HuH-7.5 (cell line): ENCODE measurements at regions not wholly inside any gene's neighbourhood (a gene's known extent, or its start where the extent isn't known, plus 50 kb on each side); places are given as distances from the start of the nearest gene placed in this dataset.
"Not testable (repeated sequence)": the region's sequence is repeated elsewhere in the genome, so short reads cannot be mapped to it uniquely, and the experiment has no call there.

ENCODE experiments used
- DNase-seq: peaks from one replicate; pipeline ENCODE4 v3.0.0; 2011; ENCODE audit warnings: low spot score

- DNase-seq, result peak; percentile 61
Measured at GRCh38 chr13:24995225-24995804, 100.6 kb upstream of the PABPC3 start.

GRCh38 chr13:24997367-24997967 is 98.5 kb upstream of the PABPC3 start:
- DNase-seq, result no peak

- no peak for DNase-seq
Measured at GRCh38 chr13:24998433-24998832, 97.5 kb upstream of the PABPC3 start.

GRCh38 chr13:25001476-25002206 is 94.3 kb upstream of the PABPC3 start:
- no peak for DNase-seq

DNA sequence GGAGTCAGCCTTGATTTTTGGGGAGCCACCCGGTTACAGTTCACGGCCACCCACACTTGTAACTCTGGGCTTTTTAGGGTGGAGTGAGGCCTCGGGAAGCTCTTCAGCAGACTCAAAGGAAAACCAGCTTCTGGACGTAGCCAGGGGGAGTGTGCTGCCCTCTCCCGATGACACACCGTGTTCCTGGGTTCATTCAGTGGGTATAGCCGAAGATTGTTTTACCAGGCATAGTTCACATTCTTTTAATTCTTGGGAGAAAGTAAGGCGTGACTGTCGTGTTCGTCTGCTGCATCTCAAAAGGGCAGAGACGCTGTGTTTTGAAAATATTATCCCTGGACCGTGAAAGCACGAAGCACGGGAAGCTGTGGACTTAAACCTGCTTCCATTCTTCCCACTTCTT is 93.6 kb upstream of the PABPC3 start:
- DNase-seq, result not testable (repeated sequence)

GRCh38 chr13:25004489-25004888 is 91.4 kb upstream of the PABPC3 start:
- not testable (repeated sequence) for DNase-seq

GRCh38 chr13:25005050-25005497 is 90.9 kb upstream of the PABPC3 start:
- DNase-seq, result not testable (repeated sequence)

- DNase-seq, result not testable (repeated sequence)
Measured at GRCh38 chr13:25007389-25007788, 88.5 kb upstream of the PABPC3 start.

GRCh38 chr13:25014398-25014973 is 81.5 kb upstream of the PABPC3 start:
- DNase-seq, result not testable (repeated sequence)

DNA sequence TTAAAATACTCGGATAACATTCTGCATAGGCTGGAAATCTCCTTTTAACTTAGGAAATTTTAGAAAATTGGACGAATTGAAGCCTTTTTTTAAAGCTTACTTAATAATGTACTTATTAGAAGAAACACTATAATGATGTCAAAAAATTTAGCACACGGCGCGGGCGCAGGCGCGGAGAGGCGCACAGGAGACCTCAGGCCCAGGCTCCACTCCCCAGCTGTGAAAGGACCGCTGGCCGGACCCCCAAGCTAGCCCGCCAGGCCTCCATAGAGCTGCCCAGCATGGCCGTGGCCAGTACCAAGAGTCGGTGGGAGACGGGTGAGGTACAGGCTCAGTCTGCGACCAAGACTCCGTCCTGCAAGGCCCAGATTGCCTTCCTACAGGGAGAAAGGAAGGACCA is 78.8 kb upstream of the PABPC3 start:
- DNase-seq, result not testable (repeated sequence)

GRCh38 chr13:25017808-25018728 is 77.9 kb upstream of the PABPC3 start:
- not testable (repeated sequence) for DNase-seq

GRCh38 chr13:25018729-25019115 is 77.2 kb upstream of the PABPC3 start:
- no peak for DNase-seq

GRCh38 chr13:25019741-25020140 is 76.2 kb upstream of the PABPC3 start:
- DNase-seq, result not testable (repeated sequence)

DNA sequence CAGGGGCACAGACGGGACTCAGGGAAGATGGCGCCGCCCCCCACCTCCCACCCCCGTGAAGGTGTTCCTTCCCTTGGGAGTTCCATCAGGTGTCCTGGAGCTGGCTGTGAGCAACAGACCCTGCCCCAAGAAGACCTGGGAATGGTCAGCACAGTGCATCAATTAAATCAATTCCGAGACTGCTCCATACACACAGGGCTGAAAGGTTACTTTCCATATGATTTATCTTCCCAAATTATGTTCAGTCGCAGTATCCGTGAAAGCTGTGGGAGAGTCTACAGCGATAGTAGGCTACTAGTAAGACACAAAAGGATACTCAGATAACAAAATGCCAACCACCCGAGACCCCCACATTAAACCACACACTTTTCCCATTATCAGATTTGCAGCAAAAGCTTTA is 71.8 kb upstream of the PABPC3 start:
- DNase-seq, result no peak

DNA sequence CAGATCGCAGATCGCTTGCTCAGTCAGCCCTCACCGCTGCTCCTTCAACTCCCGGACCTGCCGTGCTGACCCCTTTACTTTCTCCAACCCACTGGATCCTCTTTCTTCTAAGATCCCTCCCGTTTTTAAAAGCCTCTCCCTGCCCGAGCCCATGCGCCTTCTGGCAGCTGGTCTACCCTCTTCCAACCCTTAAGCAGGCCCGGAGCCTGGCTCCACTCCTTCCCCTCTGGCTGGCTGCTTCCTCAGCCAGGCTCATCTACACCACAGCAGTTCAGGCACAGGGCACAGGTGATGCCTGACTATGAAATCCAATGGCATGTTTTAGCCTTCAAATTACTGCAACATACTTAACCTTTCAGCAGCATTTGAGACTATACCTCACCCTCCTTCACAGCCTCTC is 63.8 kb upstream of the PABPC3 start:
- no peak for DNase-seq

- DNase-seq, result no peak
Measured at GRCh38 chr13:25034173-25034572, 61.8 kb upstream of the PABPC3 start.

DNA sequence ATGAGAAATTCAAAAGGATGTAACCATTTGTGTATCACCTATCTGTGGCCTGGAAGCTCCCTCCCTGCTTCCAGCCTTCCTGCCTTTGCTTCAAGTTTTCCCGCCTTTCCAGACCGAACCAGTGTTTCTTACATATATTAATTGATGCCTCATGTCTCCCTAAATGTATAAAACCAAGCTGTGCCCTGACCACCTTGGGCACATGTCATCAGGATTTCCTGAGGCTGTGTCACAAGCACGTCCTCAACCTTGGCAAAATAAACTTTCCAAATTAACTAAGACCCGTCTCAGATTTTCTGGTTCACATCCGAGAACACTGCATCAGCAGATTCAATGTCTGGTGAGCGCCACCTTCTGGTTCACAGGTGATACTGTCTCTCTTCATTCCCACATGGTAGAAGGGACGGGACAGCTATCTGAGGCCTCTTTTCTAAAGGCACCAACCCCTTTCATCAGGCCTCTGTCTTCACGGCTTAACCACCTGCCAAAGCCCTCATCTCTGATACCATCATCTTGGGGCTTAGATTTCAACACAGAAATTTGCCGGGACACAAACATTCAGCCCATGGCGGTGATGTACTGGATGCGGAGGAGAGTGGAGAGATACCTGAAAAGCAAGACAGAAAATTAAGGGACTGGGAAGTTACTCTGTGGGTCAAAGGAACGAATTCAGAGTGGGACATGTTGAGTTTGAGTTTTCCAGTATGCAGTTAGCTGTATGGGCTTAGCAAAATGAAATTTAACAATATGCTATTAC is 58.7 kb upstream of the PABPC3 start:
- DNase-seq, result peak; percentile 43

DNA sequence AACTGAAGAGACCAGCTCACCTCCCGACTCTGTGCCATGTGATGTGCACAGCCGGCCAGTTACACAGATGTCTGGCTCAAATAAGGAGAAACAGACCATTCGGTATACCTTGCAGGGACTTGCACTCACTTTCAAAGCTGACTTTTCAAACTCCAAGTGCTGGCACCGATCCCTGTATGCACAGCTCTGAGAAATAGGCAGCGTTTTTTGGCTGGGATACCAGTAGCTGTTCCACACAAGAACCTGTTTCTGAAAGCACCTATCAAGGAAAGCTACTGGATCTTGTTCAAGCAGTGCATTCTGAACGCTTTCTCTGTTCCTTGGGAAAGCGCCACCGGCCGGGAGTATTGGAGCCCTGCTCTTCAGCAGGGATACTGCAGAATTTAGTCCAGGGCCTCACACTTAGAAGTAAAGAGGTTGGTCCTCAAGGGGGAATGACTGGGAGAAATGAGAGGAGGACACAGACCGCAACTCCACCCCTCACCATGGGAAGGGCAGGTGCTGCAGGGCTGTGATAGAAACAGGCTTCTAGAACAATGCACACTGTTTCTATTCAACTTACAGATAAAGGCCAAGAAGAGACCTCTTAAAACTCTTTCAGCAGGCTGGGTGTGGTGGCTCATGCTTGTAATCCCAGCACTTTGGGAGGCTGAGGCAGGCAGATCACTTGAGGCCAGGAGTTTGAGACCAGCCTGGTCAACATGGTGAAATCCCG is 53.6 kb upstream of the PABPC3 start:
- no peak for DNase-seq

DNA sequence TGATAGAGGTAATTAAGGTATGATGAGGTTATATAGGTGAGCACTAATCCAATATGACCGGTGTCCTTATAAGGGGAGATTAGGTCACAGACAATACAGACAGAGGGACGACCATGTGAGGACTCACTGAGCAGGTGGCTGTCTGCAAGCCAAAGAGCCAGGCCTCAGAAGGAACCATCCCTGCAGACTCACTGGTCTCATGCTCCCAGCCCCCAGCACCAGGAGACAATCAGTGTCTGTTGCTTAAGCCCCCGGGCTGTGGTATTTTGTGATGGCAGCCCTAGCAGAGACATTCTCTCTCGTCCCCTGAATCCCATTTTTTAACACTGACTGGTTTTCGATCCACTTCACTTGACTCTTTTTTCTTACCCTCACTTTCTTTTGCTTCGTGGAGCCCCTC is 51.9 kb upstream of the PABPC3 start:
- DNase-seq, result no peak
